Osteocyte (in vitro differentiated cells): ENCODE measurements at regions not wholly inside any gene's neighbourhood (a gene's known extent, or its start where the extent isn't known, plus 50 kb on each side); places are given as distances from the start of the nearest gene placed in this dataset.

Experiments used
- DNase-seq: peaks from one replicate; pipeline ENCODE4 v3.0.0; 2021; ENCODE audit warnings: mixed read lengths; ENCODE audit not compliant: unreplicated experiment; ENCODE audit errors: extremely low spot score
- H3K27ac Mint-ChIP-seq: one replicate; pipeline ENCODE4 v1.8.0; 2021; ENCODE audit warnings: mild to moderate bottlenecking, mixed read lengths; ENCODE audit not compliant: unreplicated experiment
- H3K27me3 Mint-ChIP-seq: one replicate; pipeline ENCODE4 v1.8.0; 2021; ENCODE audit warnings: mixed read lengths; ENCODE audit not compliant: unreplicated experiment
- H3K36me3 Mint-ChIP-seq: one replicate; pipeline ENCODE4 v1.8.0; 2021; ENCODE audit warnings: mixed read lengths; ENCODE audit not compliant: unreplicated experiment
- H3K4me1 Mint-ChIP-seq: one replicate; pipeline ENCODE4 v1.8.0; 2021; ENCODE audit warnings: mixed read lengths; ENCODE audit not compliant: unreplicated experiment
- H3K4me3 Mint-ChIP-seq: one replicate; pipeline ENCODE4 v1.8.0; 2021; ENCODE audit warnings: mild to moderate bottlenecking, moderate library complexity, mixed read lengths; ENCODE audit not compliant: unreplicated experiment
- H3K9me3 Mint-ChIP-seq: one replicate; pipeline ENCODE4 v1.8.0; 2021; ENCODE audit warnings: mixed read lengths; ENCODE audit not compliant: unreplicated experiment
- CTCF ChIP-seq: fragments of 200-600 bp; sonication (generic); IDR thresholded peaks from 2 replicates; pipeline ENCODE4 v1.5.0; 2021; ENCODE audit warnings: antibody characterized with exemption, mild to moderate bottlenecking, moderate library complexity

GRCh38 chr11:119919656-119920055 is 190.7 kb upstream of the NECTIN1 start:
- Mint-ChIP-seq H3K9me3 (no peaks in the 10 kb centered on the region), H3K36me3 (no peaks in the 10 kb centered on the region), H3K27me3 (peaks cover 12% of the 10 kb centered on the region), H3K4me1 (no peaks in the 10 kb centered on the region), H3K27ac (no peak overlapping the region), H3K4me3 (no peak overlapping the region)
- no peak for TF ChIP-seq CTCF
- DNase-seq = no peak

GRCh38 chr11:119918347-119918746 is 189.3 kb upstream of the NECTIN1 start:
- DNase-seq = no peak
- Mint-ChIP-seq H3K4me1 (no peaks in the 10 kb centered on the region), H3K27ac (no peak overlapping the region), H3K4me3 (no peak overlapping the region), H3K36me3 (no peaks in the 10 kb centered on the region), H3K9me3 (no peaks in the 10 kb centered on the region), H3K27me3 (peaks cover 12% of the 10 kb centered on the region)
- no peak for TF ChIP-seq CTCF

GRCh38 chr11:119916568-119916967 is 187.6 kb upstream of the NECTIN1 start:
- no peaks in the 10 kb centered on the region for H3K36me3 Mint-ChIP-seq
- no peak overlapping the region for H3K4me3 Mint-ChIP-seq
- TF ChIP-seq CTCF = no peak
- no peak overlapping the region for H3K27ac Mint-ChIP-seq
- H3K9me3 Mint-ChIP-seq = no peaks in the 10 kb centered on the region
- peaks cover 6% of the 10 kb centered on the region for H3K27me3 Mint-ChIP-seq
- H3K4me1 Mint-ChIP-seq = no peaks in the 10 kb centered on the region
- no peak for DNase-seq

- Mint-ChIP-seq H3K9me3 (no peaks in the 10 kb centered on the region), H3K27me3 (peaks cover 13% of the 10 kb centered on the region), H3K36me3 (no peaks in the 10 kb centered on the region), H3K27ac (no peak overlapping the region), H3K4me1 (no peaks in the 10 kb centered on the region), H3K4me3 (no peak overlapping the region)
- no peak for DNase-seq
- TF ChIP-seq CTCF = no peak
Measured at GRCh38 chr11:119912229-119912628, 183.2 kb upstream of the NECTIN1 start.

GRCh38 chr11:119910650-119911049 is 181.7 kb upstream of the NECTIN1 start:
- Mint-ChIP-seq H3K27me3 (peaks cover 20% of the 10 kb centered on the region), H3K9me3 (no peaks in the 10 kb centered on the region), H3K4me1 (no peaks in the 10 kb centered on the region), H3K36me3 (no peaks in the 10 kb centered on the region), H3K4me3 (no peak overlapping the region), H3K27ac (no peak overlapping the region)
- no peak for TF ChIP-seq CTCF
- DNase-seq = no peak
